ENCODE measurements at regions not wholly inside any gene's neighbourhood (a gene's known extent, or its start where the extent isn't known, plus 50 kb on each side); places are given as distances from the start of the nearest gene placed in this dataset.

- TF ChIP-seq POLR2A (IDR thresholded peaks at IDR 0.05) (no peak), CTCF (IDR thresholded peaks at IDR 0.05) (no peak)
These were observed 637.3 kb upstream of the GRM7 start for GRCh38 chr3:6223572-6223971.
